ENCODE measurements at regions not wholly inside any gene's neighbourhood (a gene's known extent, or its start where the extent isn't known, plus 50 kb on each side); places are given as distances from the start of the nearest gene placed in this dataset.

DNA sequence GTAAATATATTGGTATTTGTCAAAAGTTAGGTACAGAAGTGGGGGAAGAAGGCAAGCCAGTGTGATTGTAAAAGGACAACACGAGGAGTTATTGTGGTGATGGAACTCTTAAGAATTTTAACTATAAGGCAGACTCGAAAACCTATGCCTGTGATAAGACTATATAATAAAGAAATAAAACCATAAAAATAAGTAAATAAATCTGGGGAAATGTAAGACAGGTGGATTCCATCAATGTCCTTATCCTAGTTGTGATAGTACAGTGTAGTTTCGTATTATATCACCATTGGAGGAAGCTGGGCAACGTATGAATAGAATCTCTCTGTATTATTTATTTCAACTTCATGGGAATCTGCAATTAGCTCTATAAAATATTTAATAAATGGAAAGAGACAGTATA, 395.7 kb downstream of the CDC14C start:
- Histone ChIP-seq H3K4me3 (ENCODE audit: low read length) (no peak overlapping the region), H3K27ac (ENCODE audit: low read depth in 1 of 2, low read length in 2 of 2) (no peak overlapping the region), H3K4me1 (ENCODE audit: insufficient read depth, low read length) (no peaks in the 10 kb centered on the region), H3K27me3 (ENCODE audit: control insufficient read depth in 1 of 2, insufficient read depth in 2 of 2, low read length in 2 of 2) (no peaks in the 10 kb centered on the region), H3K36me3 (ENCODE audit: insufficient read depth, low read length) (no peaks in the 10 kb centered on the region), H3K9me3 (ENCODE audit: control insufficient read depth in 1 of 2, insufficient read depth in 1 of 2, low read length in 2 of 2) (peaks cover under 1 to 4% of the 10 kb centered on the region in 2 experiments)
- ATAC-seq (ENCODE audit: poor library complexity) (no peak), DNase-seq (no peak)
- ChIA-PET CTCF (no interaction called here), POLR2A (no interaction called here)
- TF ChIP-seq, protein P1, sequence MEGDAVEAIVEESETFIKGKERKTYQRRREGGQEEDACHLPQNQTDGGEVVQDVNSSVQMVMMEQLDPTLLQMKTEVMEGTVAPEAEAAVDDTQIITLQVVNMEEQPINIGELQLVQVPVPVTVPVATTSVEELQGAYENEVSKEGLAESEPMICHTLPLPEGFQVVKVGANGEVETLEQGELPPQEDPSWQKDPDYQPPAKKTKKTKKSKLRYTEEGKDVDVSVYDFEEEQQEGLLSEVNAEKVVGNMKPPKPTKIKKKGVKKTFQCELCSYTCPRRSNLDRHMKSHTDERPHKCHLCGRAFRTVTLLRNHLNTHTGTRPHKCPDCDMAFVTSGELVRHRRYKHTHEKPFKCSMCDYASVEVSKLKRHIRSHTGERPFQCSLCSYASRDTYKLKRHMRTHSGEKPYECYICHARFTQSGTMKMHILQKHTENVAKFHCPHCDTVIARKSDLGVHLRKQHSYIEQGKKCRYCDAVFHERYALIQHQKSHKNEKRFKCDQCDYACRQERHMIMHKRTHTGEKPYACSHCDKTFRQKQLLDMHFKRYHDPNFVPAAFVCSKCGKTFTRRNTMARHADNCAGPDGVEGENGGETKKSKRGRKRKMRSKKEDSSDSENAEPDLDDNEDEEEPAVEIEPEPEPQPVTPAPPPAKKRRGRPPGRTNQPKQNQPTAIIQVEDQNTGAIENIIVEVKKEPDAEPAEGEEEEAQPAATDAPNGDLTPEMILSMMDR (IDR thresholded peaks at IDR 0.05) = no peak
- intact Hi-C loops (cut with DNase I, micrococcal nuclease) = no loop called here
- no peak overlapping the region for H3K4me3 Mint-ChIP-seq
- no peaks in the 10 kb centered on the region for H3K27me3 Mint-ChIP-seq
- no peak overlapping the region for H3K27ac Mint-ChIP-seq
- H3K4me1 Mint-ChIP-seq (ENCODE audit: low read depth) = no peaks in the 10 kb centered on the region
- H3K9me3 Mint-ChIP-seq = peaks cover 7% of the 10 kb centered on the region
- no peaks in the 10 kb centered on the region for H3K36me3 Mint-ChIP-seq (ENCODE audit: low read depth)

DNA sequence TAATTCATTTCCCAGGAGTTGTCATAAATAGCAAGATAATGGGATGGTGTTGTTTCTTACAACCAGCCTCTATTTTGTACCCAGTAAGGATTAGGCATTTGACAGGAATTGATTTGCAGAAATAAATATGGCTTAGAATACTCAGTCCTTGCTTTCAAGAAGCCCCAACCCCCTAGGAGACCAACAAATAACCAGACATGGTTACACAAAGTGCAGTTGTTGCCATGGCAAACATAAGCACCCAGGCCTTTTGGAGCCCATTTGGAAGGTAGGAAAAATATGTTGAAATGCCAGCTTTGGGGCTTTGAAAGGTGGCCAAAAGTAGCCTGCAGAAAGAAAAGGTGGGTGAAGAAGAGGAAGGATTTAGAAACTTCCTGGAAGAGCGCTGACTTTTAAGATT, 397.5 kb downstream of the CDC14C start:
- no peaks in the 10 kb centered on the region for H3K4me1 Mint-ChIP-seq (ENCODE audit: low read depth)
- intact Hi-C loops (cut with DNase I, micrococcal nuclease) = no loop called here
- no peak overlapping the region for H3K27ac Mint-ChIP-seq
- no peak for DNase-seq
- no peaks in the 10 kb centered on the region for H3K36me3 Mint-ChIP-seq (ENCODE audit: low read depth)
- CTCF ChIA-PET = no interaction called here
- Histone ChIP-seq H3K36me3 (ENCODE audit: insufficient read depth, low read length) (no peaks in the 10 kb centered on the region), H3K4me3 (ENCODE audit: low read length) (no peak overlapping the region), H3K4me1 (ENCODE audit: insufficient read depth, low read length) (no peaks in the 10 kb centered on the region), H3K9me3 (ENCODE audit: control insufficient read depth in 1 of 2, insufficient read depth in 1 of 2, low read length in 2 of 2) (peaks cover 0 to 4% of the 10 kb centered on the region in 2 experiments), H3K27ac (ENCODE audit: low read depth in 1 of 2, low read length in 2 of 2) (no peak overlapping the region), H3K27me3 (ENCODE audit: control insufficient read depth in 1 of 2, insufficient read depth in 2 of 2, low read length in 2 of 2) (no peaks in the 10 kb centered on the region)
- ATAC-seq (ENCODE audit: poor library complexity) = no peak
- no peak overlapping the region for H3K4me3 Mint-ChIP-seq
- H3K27me3 Mint-ChIP-seq = no peaks in the 10 kb centered on the region
- TF ChIP-seq, protein P1 (IDR thresholded peaks at IDR 0.05) = no peak
- peaks cover 11% of the 10 kb centered on the region for H3K9me3 Mint-ChIP-seq
- POLR2A ChIA-PET = no interaction called here

DNA sequence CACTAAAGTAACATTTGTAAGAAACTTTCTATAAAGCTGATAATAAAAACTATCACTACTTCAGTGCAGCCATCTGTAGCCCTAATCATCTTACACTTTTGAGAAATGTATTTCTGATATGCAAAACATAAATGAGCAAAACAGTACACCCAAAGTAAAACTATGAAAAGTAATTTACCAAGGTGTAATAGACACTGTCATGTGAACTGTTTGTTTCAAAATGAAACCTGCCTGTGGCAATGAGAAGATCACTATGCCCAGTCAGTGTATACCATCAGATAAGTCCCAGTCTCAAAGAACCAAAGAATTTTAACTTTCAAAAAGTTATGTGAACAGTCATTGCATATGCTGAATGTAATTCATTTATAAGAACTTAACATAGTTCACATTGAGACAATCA, 398.1 kb downstream of the CDC14C start:
- no peaks in the 10 kb centered on the region for H3K4me1 Mint-ChIP-seq (ENCODE audit: low read depth)
- no peaks in the 10 kb centered on the region for H3K4me1 ChIP-seq (ENCODE audit: insufficient read depth, low read length)
- H3K27me3 Mint-ChIP-seq = no peaks in the 10 kb centered on the region
- no peaks in the 10 kb centered on the region for H3K36me3 ChIP-seq (ENCODE audit: insufficient read depth, low read length)
- DNase-seq (no peak), ATAC-seq (ENCODE audit: poor library complexity) (no peak)
- POLR2A ChIA-PET = no interaction called here
- H3K36me3 Mint-ChIP-seq (ENCODE audit: low read depth) = no peaks in the 10 kb centered on the region
- H3K4me3 ChIP-seq (ENCODE audit: low read length) = no peak overlapping the region
- no peak overlapping the region for H3K4me3 Mint-ChIP-seq
- peaks cover 3 to 4% of the 10 kb centered on the region in 2 experiments for H3K9me3 ChIP-seq (ENCODE audit: control insufficient read depth in 1 of 2, insufficient read depth in 1 of 2, low read length in 2 of 2)
- TF ChIP-seq, protein P1 (IDR thresholded peaks at IDR 0.05) = no peak
- peaks cover 11% of the 10 kb centered on the region for H3K9me3 Mint-ChIP-seq
- CTCF ChIA-PET = no interaction called here
- intact Hi-C loops (cut with DNase I, micrococcal nuclease) = no loop called here
- H3K27ac ChIP-seq (ENCODE audit: low read depth in 1 of 2, low read length in 2 of 2) = no peak overlapping the region
- no peaks in the 10 kb centered on the region for H3K27me3 ChIP-seq (ENCODE audit: control insufficient read depth in 1 of 2, insufficient read depth in 2 of 2, low read length in 2 of 2)
- H3K27ac Mint-ChIP-seq = no peak overlapping the region
